Activated CD8-positive, alpha-beta T cell treated with anti-CD3 and anti-CD28 coated beads for 36 hours (primary cell): ENCODE measurements at regions not wholly inside any gene's neighbourhood (a gene's known extent, or its start where the extent isn't known, plus 50 kb on each side); places are given as distances from the start of the nearest gene placed in this dataset.

Experiments
- ATAC-seq: fragments of 200-7000 bp; cut with Tn5 transposase; one replicate; pipeline ENCODE4 v1.10.0; 2021; ENCODE audit warnings: mild to moderate bottlenecking, moderate library complexity
- CTCF ChIA-PET: fragments of 350-600 bp; sonication (Branson Sonifier 250); formaldehyde crosslinking; loops from one replicate; lab custom pipeline; 2021; ENCODE audit warnings: antibody characterized with exemption; lab: Charles Lee
- POLR2A ChIA-PET: fragments of 350-600 bp; sonication (Branson Sonifier 250); formaldehyde crosslinking; loops from one replicate; lab custom pipeline; 2021; ENCODE audit warnings: antibody characterized with exemption; lab: Charles Lee
- DNase-seq: peaks from one replicate; pipeline ENCODE4 v3.0.0-alpha.2; 2020
- H3K27ac Mint-ChIP-seq: one replicate; pipeline ENCODE4 v1.8.0; 2021; ENCODE audit warnings: mild to moderate bottlenecking, mixed read lengths
- H3K27me3 Mint-ChIP-seq: one replicate; pipeline ENCODE4 v1.8.0; 2021; ENCODE audit warnings: mixed read lengths
- H3K36me3 Mint-ChIP-seq: one replicate; pipeline ENCODE4 v1.8.0; 2021; ENCODE audit warnings: low read depth, mixed read lengths
- H3K4me1 Mint-ChIP-seq: one replicate; pipeline ENCODE4 v1.8.0; 2021; ENCODE audit warnings: low read depth, mixed read lengths
- H3K4me3 Mint-ChIP-seq: one replicate; pipeline ENCODE4 v1.8.0; 2021; ENCODE audit warnings: mild to moderate bottlenecking, moderate library complexity, mixed read lengths
- H3K9me3 Mint-ChIP-seq: one replicate; pipeline ENCODE4 v1.8.0; 2021; ENCODE audit warnings: mixed read lengths
- intact Hi-C: fragments of 100-400 bp; cut with micrococcal nuclease; formaldehyde crosslinking; loops from one replicate; pipeline ENCODE4 v1.10.0; 2022
- TF ChIP-seq, protein P1 (sequence below): fragments of 200-600 bp; IDR thresholded peaks from one replicate; pipeline ENCODE4 v1.8.0; 2022; ENCODE audit warnings: antibody characterized with exemption, mild to moderate bottlenecking

DNA sequence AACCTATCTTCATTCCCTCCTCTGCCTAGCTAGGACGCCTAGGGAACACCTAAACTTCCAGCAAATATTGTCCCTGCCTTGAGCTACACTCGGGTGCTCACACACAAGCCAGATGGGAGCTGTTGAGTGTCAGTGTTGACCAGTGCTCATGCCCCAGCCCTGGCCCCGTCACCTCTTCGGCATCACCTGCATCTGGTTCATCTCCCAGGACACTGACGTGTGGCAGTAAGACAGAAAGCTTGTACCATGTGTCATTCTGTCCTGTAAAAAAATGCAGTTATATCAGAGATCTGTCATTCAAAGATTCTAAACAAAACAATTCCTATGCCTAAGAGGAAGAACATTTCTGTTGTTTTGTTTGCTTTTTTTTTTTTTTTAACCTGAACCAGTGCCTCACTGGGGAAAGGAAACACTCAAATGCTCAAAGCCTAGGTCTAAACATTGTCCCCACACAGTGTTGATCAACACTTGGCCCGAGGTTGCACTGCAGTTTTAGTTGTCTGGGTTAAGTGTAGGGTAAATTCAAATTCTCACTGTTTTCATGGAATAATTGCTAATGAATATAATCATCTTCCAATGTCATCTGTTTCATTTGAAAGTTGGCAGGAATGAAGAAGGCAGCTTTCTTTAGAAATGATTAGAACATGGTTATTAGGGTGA is 102.7 kb upstream of the SASH1 start:
- TF ChIP-seq, protein P1, sequence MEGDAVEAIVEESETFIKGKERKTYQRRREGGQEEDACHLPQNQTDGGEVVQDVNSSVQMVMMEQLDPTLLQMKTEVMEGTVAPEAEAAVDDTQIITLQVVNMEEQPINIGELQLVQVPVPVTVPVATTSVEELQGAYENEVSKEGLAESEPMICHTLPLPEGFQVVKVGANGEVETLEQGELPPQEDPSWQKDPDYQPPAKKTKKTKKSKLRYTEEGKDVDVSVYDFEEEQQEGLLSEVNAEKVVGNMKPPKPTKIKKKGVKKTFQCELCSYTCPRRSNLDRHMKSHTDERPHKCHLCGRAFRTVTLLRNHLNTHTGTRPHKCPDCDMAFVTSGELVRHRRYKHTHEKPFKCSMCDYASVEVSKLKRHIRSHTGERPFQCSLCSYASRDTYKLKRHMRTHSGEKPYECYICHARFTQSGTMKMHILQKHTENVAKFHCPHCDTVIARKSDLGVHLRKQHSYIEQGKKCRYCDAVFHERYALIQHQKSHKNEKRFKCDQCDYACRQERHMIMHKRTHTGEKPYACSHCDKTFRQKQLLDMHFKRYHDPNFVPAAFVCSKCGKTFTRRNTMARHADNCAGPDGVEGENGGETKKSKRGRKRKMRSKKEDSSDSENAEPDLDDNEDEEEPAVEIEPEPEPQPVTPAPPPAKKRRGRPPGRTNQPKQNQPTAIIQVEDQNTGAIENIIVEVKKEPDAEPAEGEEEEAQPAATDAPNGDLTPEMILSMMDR: no peak
- intact Hi-C loops: no loop called here

GRCh38 chr6:148240461-148240840 is 102.2 kb upstream of the SASH1 start:
- H3K27ac Mint-ChIP-seq: no peak overlapping the region
- H3K4me1 Mint-ChIP-seq: no peaks in the 10 kb centered on the region
- ATAC-seq (no peak), DNase-seq (no peak)
- intact Hi-C loops: no loop called here
- H3K9me3 Mint-ChIP-seq: no peaks in the 10 kb centered on the region
- H3K4me3 Mint-ChIP-seq: no peak overlapping the region
- POLR2A ChIA-PET: no interaction called here
- H3K27me3 Mint-ChIP-seq: peaks cover 17% of the 10 kb centered on the region
- no peaks in the 10 kb centered on the region for H3K36me3 Mint-ChIP-seq
- TF ChIP-seq, protein P1: no peak
- CTCF ChIA-PET: no interaction called here

More for the DNA sequence above, 102.7 kb upstream of the SASH1 start:
- H3K36me3 Mint-ChIP-seq: no peaks in the 10 kb centered on the region
- CTCF ChIA-PET: no interaction called here
- H3K27me3 Mint-ChIP-seq: peaks cover 17% of the 10 kb centered on the region
- POLR2A ChIA-PET: no interaction called here
- no peaks in the 10 kb centered on the region for H3K9me3 Mint-ChIP-seq
- H3K4me1 Mint-ChIP-seq: no peaks in the 10 kb centered on the region
- no peak overlapping the region for H3K4me3 Mint-ChIP-seq
- no peak overlapping the region for H3K27ac Mint-ChIP-seq
- DNase-seq (no peak), ATAC-seq (no peak)

GRCh38 chr6:148240861-148241477 is 101.7 kb upstream of the SASH1 start:
- CTCF ChIA-PET: interaction anchor here (0.7 kb wide), 1 partner anchor 269 kb away, joined by 3 read pairs; no protein-coding TSS in a partner anchor

GRCh38 chr6:148242180-148242579 is 100.5 kb upstream of the SASH1 start:
- TF ChIP-seq, protein P1: no peak

More at GRCh38 chr6:148240861-148241477, 101.7 kb upstream of the SASH1 start:
- Mint-ChIP-seq H3K4me1 (no peaks in the 10 kb centered on the region), H3K27ac (no peak overlapping the region), H3K36me3 (no peaks in the 10 kb centered on the region), H3K27me3 (peaks cover 17% of the 10 kb centered on the region), H3K9me3 (no peaks in the 10 kb centered on the region), H3K4me3 (no peak overlapping the region)
- intact Hi-C loops: no loop called here
- no peak for DNase-seq
- TF ChIP-seq, protein P1: no peak
- no peak for ATAC-seq
- POLR2A ChIA-PET: no interaction called here

GRCh38 chr6:148244217-148244935 is 98.3 kb upstream of the SASH1 start:
- no peak overlapping the region for H3K4me3 Mint-ChIP-seq
- no peaks in the 10 kb centered on the region for H3K9me3 Mint-ChIP-seq
- no peak overlapping the region for H3K27ac Mint-ChIP-seq
- ChIA-PET POLR2A (no interaction called here), CTCF (interaction anchor here (1.5 kb wide), 1 partner anchor 67 kb away, joined by 6 read pairs; no protein-coding TSS in a partner anchor)
- no peak for ATAC-seq
- peaks cover 17% of the 10 kb centered on the region for H3K27me3 Mint-ChIP-seq
- no peak for DNase-seq
- TF ChIP-seq, protein P1: no peak
- intact Hi-C loops: no loop called here
- no peaks in the 10 kb centered on the region for H3K4me1 Mint-ChIP-seq
- no peaks in the 10 kb centered on the region for H3K36me3 Mint-ChIP-seq

More at GRCh38 chr6:148242180-148242579, 100.5 kb upstream of the SASH1 start:
- POLR2A ChIA-PET: no interaction called here
- Mint-ChIP-seq H3K36me3 (no peaks in the 10 kb centered on the region), H3K27me3 (peaks cover 17% of the 10 kb centered on the region), H3K9me3 (no peaks in the 10 kb centered on the region), H3K4me3 (no peak overlapping the region), H3K27ac (no peak overlapping the region), H3K4me1 (no peaks in the 10 kb centered on the region)
- ATAC-seq (no peak), DNase-seq (no peak)
- intact Hi-C loops: no loop called here
- CTCF ChIA-PET: no interaction called here
